ENCODE measurements at regions not wholly inside any gene's neighbourhood (a gene's known extent, or its start where the extent isn't known, plus 50 kb on each side); places are given as distances from the start of the nearest gene placed in this dataset.

DNA sequence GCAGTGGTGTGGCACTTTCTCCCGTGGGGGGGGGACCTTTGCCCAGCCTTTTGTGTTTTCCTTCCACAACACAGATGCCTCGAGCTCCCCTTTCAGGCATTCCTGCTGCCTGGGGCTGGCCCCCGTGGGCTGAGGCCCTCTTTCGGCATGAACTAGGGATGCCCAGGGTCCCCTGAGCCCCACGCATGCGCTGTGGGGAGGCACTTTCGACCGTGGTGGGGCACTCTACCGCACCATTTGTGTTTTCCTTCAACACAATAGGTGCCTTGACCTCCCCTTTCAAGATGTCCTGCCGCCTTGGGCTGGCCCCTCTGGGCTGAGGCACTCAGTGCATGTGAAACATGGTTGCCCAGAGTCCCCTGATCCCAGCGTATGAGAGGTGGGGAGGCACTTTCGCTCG lies 363.7 kb downstream of the ALG10 start:
- TF ChIP-seq, protein P1, sequence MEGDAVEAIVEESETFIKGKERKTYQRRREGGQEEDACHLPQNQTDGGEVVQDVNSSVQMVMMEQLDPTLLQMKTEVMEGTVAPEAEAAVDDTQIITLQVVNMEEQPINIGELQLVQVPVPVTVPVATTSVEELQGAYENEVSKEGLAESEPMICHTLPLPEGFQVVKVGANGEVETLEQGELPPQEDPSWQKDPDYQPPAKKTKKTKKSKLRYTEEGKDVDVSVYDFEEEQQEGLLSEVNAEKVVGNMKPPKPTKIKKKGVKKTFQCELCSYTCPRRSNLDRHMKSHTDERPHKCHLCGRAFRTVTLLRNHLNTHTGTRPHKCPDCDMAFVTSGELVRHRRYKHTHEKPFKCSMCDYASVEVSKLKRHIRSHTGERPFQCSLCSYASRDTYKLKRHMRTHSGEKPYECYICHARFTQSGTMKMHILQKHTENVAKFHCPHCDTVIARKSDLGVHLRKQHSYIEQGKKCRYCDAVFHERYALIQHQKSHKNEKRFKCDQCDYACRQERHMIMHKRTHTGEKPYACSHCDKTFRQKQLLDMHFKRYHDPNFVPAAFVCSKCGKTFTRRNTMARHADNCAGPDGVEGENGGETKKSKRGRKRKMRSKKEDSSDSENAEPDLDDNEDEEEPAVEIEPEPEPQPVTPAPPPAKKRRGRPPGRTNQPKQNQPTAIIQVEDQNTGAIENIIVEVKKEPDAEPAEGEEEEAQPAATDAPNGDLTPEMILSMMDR (IDR thresholded peaks at IDR 0.05): no peak
- no peak for TF ChIP-seq EZH2 (IDR thresholded peaks at IDR 0.05)
